ENCODE measurements at regions not wholly inside any gene's neighbourhood (a gene's known extent, or its start where the extent isn't known, plus 50 kb on each side); places are given as distances from the start of the nearest gene placed in this dataset.

DNA sequence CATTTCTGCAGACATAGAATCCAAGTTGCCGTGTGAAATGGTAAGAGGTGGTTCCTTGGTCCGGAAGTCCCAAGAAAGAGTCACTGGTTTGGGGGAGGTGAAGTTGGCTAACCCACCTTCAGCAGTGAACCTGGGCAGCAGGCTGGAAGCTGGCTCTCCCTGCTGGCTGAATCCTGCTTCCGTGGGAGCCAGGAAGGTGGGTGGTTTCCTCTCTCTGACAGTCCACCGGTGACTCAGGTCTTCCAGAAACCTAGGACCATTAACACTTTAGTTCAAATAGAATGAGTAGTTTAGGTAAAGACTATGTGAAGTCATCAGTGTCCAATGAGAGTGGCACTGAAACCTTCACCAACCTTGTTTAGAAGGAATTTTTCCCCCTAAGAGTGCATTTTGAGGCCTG lies 87.4 kb upstream of the CACNA2D3 start:
- Histone ChIP-seq H3K4me1 (no peaks in the 10 kb centered on the region), H3K4me3 (ENCODE audit: low read depth, low read length) (no peak overlapping the region), H3K9me3 (no peaks in the 10 kb centered on the region), H3K36me3 (no peaks in the 10 kb centered on the region), H3K27me3 (no peaks in the 10 kb centered on the region)
- TF ChIP-seq, protein P1, sequence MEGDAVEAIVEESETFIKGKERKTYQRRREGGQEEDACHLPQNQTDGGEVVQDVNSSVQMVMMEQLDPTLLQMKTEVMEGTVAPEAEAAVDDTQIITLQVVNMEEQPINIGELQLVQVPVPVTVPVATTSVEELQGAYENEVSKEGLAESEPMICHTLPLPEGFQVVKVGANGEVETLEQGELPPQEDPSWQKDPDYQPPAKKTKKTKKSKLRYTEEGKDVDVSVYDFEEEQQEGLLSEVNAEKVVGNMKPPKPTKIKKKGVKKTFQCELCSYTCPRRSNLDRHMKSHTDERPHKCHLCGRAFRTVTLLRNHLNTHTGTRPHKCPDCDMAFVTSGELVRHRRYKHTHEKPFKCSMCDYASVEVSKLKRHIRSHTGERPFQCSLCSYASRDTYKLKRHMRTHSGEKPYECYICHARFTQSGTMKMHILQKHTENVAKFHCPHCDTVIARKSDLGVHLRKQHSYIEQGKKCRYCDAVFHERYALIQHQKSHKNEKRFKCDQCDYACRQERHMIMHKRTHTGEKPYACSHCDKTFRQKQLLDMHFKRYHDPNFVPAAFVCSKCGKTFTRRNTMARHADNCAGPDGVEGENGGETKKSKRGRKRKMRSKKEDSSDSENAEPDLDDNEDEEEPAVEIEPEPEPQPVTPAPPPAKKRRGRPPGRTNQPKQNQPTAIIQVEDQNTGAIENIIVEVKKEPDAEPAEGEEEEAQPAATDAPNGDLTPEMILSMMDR (IDR thresholded peaks at IDR 0.05; ENCODE audit: low read depth, low read length): no peak
- no peak for DNase-seq

DNA sequence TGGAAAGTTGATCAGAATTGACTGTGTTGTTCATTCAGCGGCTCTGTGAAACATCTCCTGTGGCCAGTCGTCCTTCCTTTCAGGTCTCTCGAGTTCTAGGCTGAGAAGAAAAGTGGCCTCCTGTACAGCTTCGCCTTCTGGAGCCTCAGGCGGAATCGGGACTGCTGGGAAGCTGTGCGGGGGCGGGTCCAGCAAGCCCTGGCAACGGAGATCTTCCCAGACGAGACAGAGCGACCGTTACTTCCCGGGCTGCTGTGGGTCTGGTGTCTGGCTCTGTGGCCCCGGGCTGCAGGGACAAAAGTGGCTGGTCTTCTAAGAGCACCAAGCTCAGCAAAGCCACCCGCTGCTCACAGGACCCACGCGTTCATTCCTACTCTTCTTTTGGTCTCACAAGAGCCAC lies 88.6 kb upstream of the CACNA2D3 start:
- Histone ChIP-seq H3K36me3 (no peaks in the 10 kb centered on the region), H3K4me1 (no peaks in the 10 kb centered on the region), H3K27me3 (no peaks in the 10 kb centered on the region), H3K9me3 (no peaks in the 10 kb centered on the region), H3K4me3 (ENCODE audit: low read depth, low read length) (no peak overlapping the region)
- TF ChIP-seq, protein P1 (IDR thresholded peaks at IDR 0.05; ENCODE audit: low read depth, low read length): no peak
- DNase-seq: peak; percentile 80

DNA sequence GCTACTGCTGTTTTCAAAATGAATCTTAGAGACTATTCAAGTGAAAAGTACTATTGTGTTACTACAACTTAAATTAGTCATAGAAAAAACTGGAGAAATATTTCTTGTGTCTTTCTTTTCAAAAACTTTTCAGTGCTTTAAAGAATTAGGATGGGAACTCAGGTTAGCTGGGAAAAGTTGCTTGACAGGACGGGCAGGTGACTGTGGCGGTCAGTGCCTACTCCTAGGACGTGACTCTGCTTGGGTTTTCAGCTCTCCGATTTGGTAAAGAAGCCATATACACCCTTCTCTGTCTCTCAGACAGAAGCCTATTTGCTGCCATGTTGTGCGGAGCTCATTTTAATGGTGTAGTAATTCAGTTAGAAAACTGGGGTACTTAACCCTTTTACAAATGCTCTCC lies 89.8 kb upstream of the CACNA2D3 start:
- H3K4me3 ChIP-seq (ENCODE audit: low read depth, low read length): no peak overlapping the region
- TF ChIP-seq, protein P1 (IDR thresholded peaks at IDR 0.05; ENCODE audit: low read depth, low read length): no peak
- H3K27me3 ChIP-seq: no peaks in the 10 kb centered on the region
- no peaks in the 10 kb centered on the region for H3K9me3 ChIP-seq
- H3K36me3 ChIP-seq: no peaks in the 10 kb centered on the region
- H3K4me1 ChIP-seq: no peaks in the 10 kb centered on the region
- no peak for DNase-seq

DNA sequence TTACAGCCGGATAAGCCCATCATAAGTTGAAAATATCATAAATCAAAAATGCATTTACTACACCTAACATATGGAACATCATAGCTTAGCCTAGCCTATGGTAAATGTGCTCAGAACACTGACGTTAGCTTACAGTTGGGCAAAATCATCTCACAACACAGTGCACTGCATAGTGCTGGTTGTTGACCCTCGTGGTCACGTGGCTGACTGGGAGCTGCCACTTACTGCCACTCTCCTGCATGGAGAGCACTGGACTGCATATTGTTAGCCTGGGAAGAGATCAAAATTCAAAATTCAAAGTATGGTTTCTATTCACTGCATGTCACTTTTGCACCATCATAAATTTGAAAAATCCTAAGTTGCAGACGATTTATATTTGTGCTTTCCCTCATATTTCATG lies 94.0 kb upstream of the CACNA2D3 start:
- TF ChIP-seq, protein P1 (IDR thresholded peaks at IDR 0.05; ENCODE audit: low read depth, low read length): no peak
- Histone ChIP-seq H3K9me3 (no peaks in the 10 kb centered on the region), H3K36me3 (no peaks in the 10 kb centered on the region), H3K27me3 (no peaks in the 10 kb centered on the region), H3K4me3 (ENCODE audit: low read depth, low read length) (no peak overlapping the region), H3K4me1 (no peaks in the 10 kb centered on the region)
- DNase-seq: no peak

DNA sequence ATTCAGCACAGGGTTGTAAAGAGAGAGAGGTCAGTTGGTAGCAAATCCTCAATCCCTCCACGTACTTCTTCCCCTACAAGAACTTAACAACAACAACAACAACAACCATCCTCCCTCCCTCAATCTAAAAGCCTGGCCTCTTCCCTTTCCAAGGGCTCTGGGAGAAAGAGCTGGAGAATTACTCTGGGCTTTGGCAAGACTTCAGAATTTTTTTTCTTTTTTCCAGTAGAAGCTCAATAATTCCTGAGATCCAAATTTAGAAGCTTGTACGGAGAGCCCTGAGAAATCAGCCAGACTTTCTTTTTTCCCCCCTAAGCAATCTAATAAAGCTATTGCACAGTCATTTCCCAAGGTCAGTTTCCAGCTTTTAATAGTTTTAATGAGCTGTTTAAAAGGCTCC lies 95.8 kb upstream of the CACNA2D3 start:
- Histone ChIP-seq H3K36me3 (no peaks in the 10 kb centered on the region), H3K9me3 (no peaks in the 10 kb centered on the region), H3K27me3 (no peaks in the 10 kb centered on the region), H3K4me3 (ENCODE audit: low read depth, low read length) (no peak overlapping the region), H3K4me1 (no peaks in the 10 kb centered on the region)
- no peak for DNase-seq
- TF ChIP-seq, protein P1 (IDR thresholded peaks at IDR 0.05; ENCODE audit: low read depth, low read length): no peak

DNA sequence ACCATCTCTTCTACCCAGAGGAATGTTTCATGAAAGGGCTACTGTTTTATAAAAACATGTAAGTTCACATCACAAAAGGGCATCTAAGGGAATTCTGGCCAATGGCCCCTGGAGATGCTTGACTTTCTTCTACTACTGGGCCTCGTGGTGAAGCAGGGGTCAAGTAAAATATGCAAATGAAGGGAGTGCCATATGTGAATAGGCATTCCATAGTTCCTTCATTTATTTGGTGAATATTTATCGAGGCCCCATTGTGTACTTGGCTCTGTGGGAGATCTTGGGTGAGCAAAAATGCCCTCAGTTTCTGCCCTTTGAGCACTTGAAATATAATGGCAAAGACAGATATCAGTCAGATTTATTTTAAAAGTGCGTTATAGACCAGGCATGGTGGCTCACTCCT lies 101.3 kb upstream of the CACNA2D3 start:
- no peaks in the 10 kb centered on the region for H3K4me1 ChIP-seq
- no peak for DNase-seq
- no peaks in the 10 kb centered on the region for H3K36me3 ChIP-seq
- no peaks in the 10 kb centered on the region for H3K9me3 ChIP-seq
- H3K27me3 ChIP-seq: no peaks in the 10 kb centered on the region
- TF ChIP-seq, protein P1 (IDR thresholded peaks at IDR 0.05; ENCODE audit: low read depth, low read length): no peak
- H3K4me3 ChIP-seq (ENCODE audit: low read depth, low read length): no peak overlapping the region

All from BE2C (cell line).